Trophoblast cell (in vitro differentiated cells and primary cell): ENCODE measurements at regions not wholly inside any gene's neighbourhood (a gene's known extent, or its start where the extent isn't known, plus 50 kb on each side); places are given as distances from the start of the nearest gene placed in this dataset.

Experiments used
- DNase-seq, 2 donors: peaks; one replicate each; pipeline ENCODE4 v3.0.0-alpha.2; 2016
- H2AFZ ChIP-seq: 2 replicates; pipeline ENCODE4 v1.6.1; 2013; ENCODE audit warnings: low read length, moderate library complexity, mild to moderate bottlenecking; ENCODE audit not compliant: insufficient read depth, poor library complexity
- H2AK5ac ChIP-seq: 2 replicates; pipeline ENCODE4 v1.6.1; 2013; ENCODE audit warnings: mild to moderate bottlenecking, low read length
- H2BK120ac ChIP-seq: 2 replicates; pipeline ENCODE4 v1.6.1; 2013; ENCODE audit warnings: low read length, mild to moderate bottlenecking, moderate library complexity; ENCODE audit not compliant: insufficient read depth, poor library complexity
- H2BK12ac ChIP-seq: 2 replicates; pipeline ENCODE4 v1.6.1; 2013; ENCODE audit warnings: mild to moderate bottlenecking, low read length, moderate library complexity
- H2BK5ac ChIP-seq: 2 replicates; pipeline ENCODE4 v1.6.1; 2013; ENCODE audit warnings: low read length, low read depth, moderate library complexity, mild to moderate bottlenecking; ENCODE audit not compliant: poor library complexity
- H3K14ac ChIP-seq: 2 replicates; pipeline ENCODE4 v1.6.1; 2013; ENCODE audit warnings: mild to moderate bottlenecking, low read length
- H3K18ac ChIP-seq: 2 replicates; pipeline ENCODE4 v1.6.1; 2013; ENCODE audit warnings: mild to moderate bottlenecking, low read length
- H3K23ac ChIP-seq: 2 replicates; pipeline ENCODE4 v1.6.1; 2013; ENCODE audit warnings: low read length
- H3K27ac ChIP-seq: 2 replicates; pipeline ENCODE4 v1.5.1; 2013; ENCODE audit warnings: low read depth, mild to moderate bottlenecking, inconsistent platforms, low read length, moderate library complexity
- H3K27me3 ChIP-seq: 2 replicates; pipeline ENCODE4 v1.6.1; 2013; ENCODE audit warnings: inconsistent platforms, mild to moderate bottlenecking, low read length, moderate library complexity; ENCODE audit not compliant: insufficient read depth
- H3K36me3 ChIP-seq, 2 experiments: 1 replicate in 1 of 2; 2 replicates in 1 of 2; pipeline ENCODE4 v1.6.1; 2013; ENCODE audit warnings: low read length in 2 of 2, mild to moderate bottlenecking in 2 of 2, moderate library complexity in 1 of 2; ENCODE audit not compliant: insufficient read depth in 2 of 2, control insufficient read depth in 1 of 2
- H3K4ac ChIP-seq: 2 replicates; pipeline ENCODE4 v1.6.1; 2013; ENCODE audit warnings: low read depth, mild to moderate bottlenecking, low read length, moderate library complexity
- H3K4me1 ChIP-seq, 2 experiments: 1 replicate in 1 of 2; 2 replicates in 1 of 2; pipeline ENCODE4 v1.6.1; 2013; ENCODE audit warnings: low read length in 2 of 2, mild to moderate bottlenecking in 2 of 2, moderate library complexity in 1 of 2; ENCODE audit not compliant: insufficient read depth in 2 of 2, control insufficient read depth in 1 of 2
- H3K4me2 ChIP-seq: 2 replicates; pipeline ENCODE4 v1.6.1; 2013; ENCODE audit warnings: inconsistent platforms, mild to moderate bottlenecking, low read length, moderate library complexity
- H3K4me3 ChIP-seq: 2 replicates; pipeline ENCODE4 v1.5.1; 2013; ENCODE audit warnings: mild to moderate bottlenecking, low read depth, low read length, inconsistent platforms
- H3K79me1 ChIP-seq: one replicate; pipeline ENCODE4 v1.6.1; 2013; ENCODE audit warnings: low read length
- H3K79me2 ChIP-seq: 2 replicates; pipeline ENCODE4 v1.6.1; 2013; ENCODE audit warnings: low read length, mild to moderate bottlenecking; ENCODE audit not compliant: control insufficient read depth, insufficient read depth, poor library complexity
- H3K9ac ChIP-seq: 2 replicates; pipeline ENCODE4 v1.6.1; 2013; ENCODE audit warnings: mild to moderate bottlenecking, low read length
- H3K9me3 ChIP-seq: 2 replicates; pipeline ENCODE4 v1.6.1; 2013; ENCODE audit warnings: low read depth, mild to moderate bottlenecking, control low read depth, inconsistent platforms, low read length; ENCODE audit not compliant: insufficient read depth
- H4K12ac ChIP-seq: 2 replicates; pipeline ENCODE4 v1.6.1; 2013; ENCODE audit warnings: low read depth, mild to moderate bottlenecking, low read length, moderate library complexity
- H4K8ac ChIP-seq: 2 replicates; pipeline ENCODE4 v1.6.1; 2013; ENCODE audit warnings: low read depth, mild to moderate bottlenecking, low read length, moderate library complexity
- H4K91ac ChIP-seq: one replicate; pipeline ENCODE4 v1.6.1; 2013; ENCODE audit warnings: low read depth, mild to moderate bottlenecking, low read length, moderate library complexity
- WGBS: extraction: QIAGEN DNeasy Blood & Tissue Kit; methylation state at CpG from one replicate; pipeline ENCODE4 v1.1.7; 2013; ENCODE audit warnings: missing lambda C conversion rate; ENCODE audit not compliant: insufficient read length, insufficient coverage; ENCODE audit errors: extremely low coverage; 5-methylcytosine and 5-hydroxymethylcytosine counted together

GRCh38 chr3:16026753-16027152 lies 147.7 kb upstream of the GALNT15 start:
- no peak overlapping the region for H2BK12ac ChIP-seq

GRCh38 chr3:16028604-16029003 lies 145.9 kb upstream of the GALNT15 start:
- Histone ChIP-seq H3K4me2 (no peak overlapping the region), H3K23ac (no peak overlapping the region), H2AK5ac (no peak overlapping the region), H3K4me3 (no peak overlapping the region), H2BK5ac (no peak overlapping the region), H3K14ac (no peak overlapping the region), H3K18ac (no peak overlapping the region), H2AFZ (no peak overlapping the region), H3K9ac (no peak overlapping the region), H3K79me1 (no peaks in the 10 kb centered on the region), H3K27ac (no peak overlapping the region), H3K4me1 (no peaks in the 10 kb centered on the region), H3K36me3 (no peaks in the 10 kb centered on the region), H2BK12ac (no peak overlapping the region), H3K27me3 (no peaks in the 10 kb centered on the region), H3K79me2 (no peaks in the 10 kb centered on the region), H4K91ac (no peak overlapping the region), H4K8ac (no peak overlapping the region), H4K12ac (no peak overlapping the region), H2BK120ac (no peak overlapping the region), H3K4ac (no peak overlapping the region), H3K9me3 (peaks cover 3% of the 10 kb centered on the region)
- no peak for DNase-seq
- WGBS, result no CpG with 5 or more reads among the region's 2 CpGs

More at GRCh38 chr3:16026753-16027152, 147.7 kb upstream of the GALNT15 start:
- H4K91ac ChIP-seq, result no peak overlapping the region
- H3K4ac ChIP-seq, result no peak overlapping the region
- H4K12ac ChIP-seq, result no peak overlapping the region
- no peak overlapping the region for H3K9ac ChIP-seq
- no peaks in the 10 kb centered on the region for H3K27me3 ChIP-seq
- H2AK5ac ChIP-seq, result no peak overlapping the region
- H3K4me1 ChIP-seq, result no peaks in the 10 kb centered on the region
- WGBS, result no CpG with 5 or more reads among the region's 3 CpGs
- no peak overlapping the region for H2BK5ac ChIP-seq
- no peak overlapping the region for H3K27ac ChIP-seq
- H3K14ac ChIP-seq, result no peak overlapping the region
- H3K23ac ChIP-seq, result no peak overlapping the region
- no peak for DNase-seq
- no peaks in the 10 kb centered on the region for H3K36me3 ChIP-seq
- no peak overlapping the region for H4K8ac ChIP-seq
- no peaks in the 10 kb centered on the region for H3K79me2 ChIP-seq
- no peak overlapping the region for H3K18ac ChIP-seq
- H3K4me2 ChIP-seq, result no peak overlapping the region
- H2AFZ ChIP-seq, result no peak overlapping the region
- peaks cover 5% of the 10 kb centered on the region for H3K9me3 ChIP-seq
- H2BK120ac ChIP-seq, result no peak overlapping the region
- no peak overlapping the region for H3K4me3 ChIP-seq
- no peaks in the 10 kb centered on the region for H3K79me1 ChIP-seq

- H3K18ac ChIP-seq, result no peak overlapping the region
- no peak for DNase-seq
- no peak overlapping the region for H3K14ac ChIP-seq
- no peak overlapping the region for H4K8ac ChIP-seq
- no peak overlapping the region for H2BK12ac ChIP-seq
- H3K79me2 ChIP-seq, result no peaks in the 10 kb centered on the region
- H3K4me1 ChIP-seq, result peaks cover 0 to 2% of the 10 kb centered on the region in 2 experiments
- H2BK120ac ChIP-seq, result no peak overlapping the region
- no peak overlapping the region for H3K23ac ChIP-seq
- no peak overlapping the region for H2BK5ac ChIP-seq
- H3K4me2 ChIP-seq, result no peak overlapping the region
- no peak overlapping the region for H3K9ac ChIP-seq
- no peaks in the 10 kb centered on the region for H3K36me3 ChIP-seq
- no peak overlapping the region for H2AFZ ChIP-seq
- H3K79me1 ChIP-seq, result no peaks in the 10 kb centered on the region
- H4K12ac ChIP-seq, result no peak overlapping the region
- H3K27me3 ChIP-seq, result no peaks in the 10 kb centered on the region
- H3K27ac ChIP-seq, result no peak overlapping the region
- H2AK5ac ChIP-seq, result no peak overlapping the region
- no CpG with 5 or more reads among the region's 4 CpGs for WGBS
- H3K9me3 ChIP-seq, result no peaks in the 10 kb centered on the region
- H3K4me3 ChIP-seq, result no peak overlapping the region
- H3K4ac ChIP-seq, result no peak overlapping the region
- no peak overlapping the region for H4K91ac ChIP-seq
These were observed 144.1 kb upstream of the GALNT15 start for GRCh38 chr3:16030342-16030741.

GRCh38 chr3:16031434-16031833 lies 143.0 kb upstream of the GALNT15 start:
- H2BK12ac ChIP-seq, result no peak overlapping the region
- H3K27me3 ChIP-seq, result no peaks in the 10 kb centered on the region
- H3K23ac ChIP-seq, result no peak overlapping the region
- no peak overlapping the region for H4K12ac ChIP-seq
- H3K79me1 ChIP-seq, result no peaks in the 10 kb centered on the region
- H3K27ac ChIP-seq, result no peak overlapping the region
- H4K91ac ChIP-seq, result no peak overlapping the region
- no peak overlapping the region for H2BK5ac ChIP-seq
- H3K14ac ChIP-seq, result no peak overlapping the region
- no peak overlapping the region for H3K4me2 ChIP-seq
- H3K79me2 ChIP-seq, result no peaks in the 10 kb centered on the region
- H2AK5ac ChIP-seq, result no peak overlapping the region
- H3K18ac ChIP-seq, result no peak overlapping the region
- peaks cover 0 to 2% of the 10 kb centered on the region in 2 experiments for H3K4me1 ChIP-seq
- H3K9ac ChIP-seq, result no peak overlapping the region
- H2BK120ac ChIP-seq, result no peak overlapping the region
- no peaks in the 10 kb centered on the region for H3K9me3 ChIP-seq
- H3K4ac ChIP-seq, result no peak overlapping the region
- H4K8ac ChIP-seq, result no peak overlapping the region
- H2AFZ ChIP-seq, result no peak overlapping the region
- no peak overlapping the region for H3K4me3 ChIP-seq
- H3K36me3 ChIP-seq, result no peaks in the 10 kb centered on the region
- whole genome bisulfite sequencing, result no CpG with 5 or more reads among the region's 2 CpGs
- no peak for DNase-seq
